KMS-11 (cell line): ENCODE measurements at regions not wholly inside any gene's neighbourhood (a gene's known extent, or its start where the extent isn't known, plus 50 kb on each side); places are given as distances from the start of the nearest gene placed in this dataset.

Experiments
- H2AFZ ChIP-seq: fragments of 200-600 bp; sonication (generic); 2 replicates; pipeline ENCODE4 v1.6.1; 2016; ENCODE audit warnings: antibody characterized with exemption, mixed run types, low read depth
- H3K27ac ChIP-seq: fragments of 200-600 bp; sonication (generic); 2 replicates; pipeline ENCODE4 v1.6.1; 2016; ENCODE audit warnings: mild to moderate bottlenecking, mixed run types
- H3K27me3 ChIP-seq: fragments of 200-600 bp; sonication (generic); 2 replicates; pipeline ENCODE4 v1.6.1; 2017; ENCODE audit warnings: mild to moderate bottlenecking, low read depth, mixed run types, moderate library complexity; ENCODE audit not compliant: insufficient read depth
- H3K36me3 ChIP-seq: fragments of 200-600 bp; sonication (generic); 2 replicates; pipeline ENCODE4 v1.6.1; 2017; ENCODE audit warnings: mild to moderate bottlenecking, mixed run types; ENCODE audit not compliant: insufficient read depth
- H3K4me1 ChIP-seq: fragments of 200-600 bp; sonication (generic); 2 replicates; pipeline ENCODE4 v1.6.1; 2016; ENCODE audit warnings: mild to moderate bottlenecking, low read depth, mixed run types; ENCODE audit not compliant: poor library complexity, severe bottlenecking
- H3K4me2 ChIP-seq: fragments of 200-600 bp; sonication (generic); 2 replicates; pipeline ENCODE4 v1.7.0; 2016; ENCODE audit warnings: mild to moderate bottlenecking, mixed run types
- H3K4me3 ChIP-seq: fragments of 200-600 bp; sonication (generic); IDR thresholded peaks from 2 replicates; pipeline ENCODE4 v1.6.1; 2017; ENCODE audit warnings: low read depth, low read length, mixed read lengths; ENCODE audit not compliant: insufficient read depth
- H3K79me2 ChIP-seq: fragments of 200-600 bp; sonication (generic); 2 replicates; pipeline ENCODE4 v1.6.1; 2016; ENCODE audit warnings: low read depth, mixed run types; ENCODE audit not compliant: insufficient read depth
- H3K9ac ChIP-seq: fragments of 200-600 bp; sonication (generic); 2 replicates; pipeline ENCODE4 v1.6.1; 2016; ENCODE audit warnings: mild to moderate bottlenecking, mixed run types
- H4K20me1 ChIP-seq: fragments of 200-600 bp; sonication (generic); 2 replicates; pipeline ENCODE4 v1.6.1; 2016; ENCODE audit warnings: mild to moderate bottlenecking, mixed run types; ENCODE audit not compliant: insufficient read depth
- TF ChIP-seq, protein P1 (sequence below): fragments of 200-600 bp; sonication (generic); conservative IDR thresholded peaks from 2 replicates; pipeline ENCODE4 v1.6.1; 2017; ENCODE audit warnings: low read depth, mild to moderate bottlenecking, antibody characterized with exemption, low read length, moderate library complexity, mixed read lengths

- Histone ChIP-seq H3K4me1 (no peaks in the 10 kb centered on the region), H3K4me3 (no peak overlapping the region), H4K20me1 (no peaks in the 10 kb centered on the region), H3K27me3 (peaks cover 93% of the 10 kb centered on the region), H3K9ac (no peak overlapping the region), H3K4me2 (no peak overlapping the region), H3K36me3 (no peaks in the 10 kb centered on the region), H2AFZ (no peak overlapping the region), H3K27ac (no peak overlapping the region), H3K79me2 (no peaks in the 10 kb centered on the region)
- TF ChIP-seq, protein P1, sequence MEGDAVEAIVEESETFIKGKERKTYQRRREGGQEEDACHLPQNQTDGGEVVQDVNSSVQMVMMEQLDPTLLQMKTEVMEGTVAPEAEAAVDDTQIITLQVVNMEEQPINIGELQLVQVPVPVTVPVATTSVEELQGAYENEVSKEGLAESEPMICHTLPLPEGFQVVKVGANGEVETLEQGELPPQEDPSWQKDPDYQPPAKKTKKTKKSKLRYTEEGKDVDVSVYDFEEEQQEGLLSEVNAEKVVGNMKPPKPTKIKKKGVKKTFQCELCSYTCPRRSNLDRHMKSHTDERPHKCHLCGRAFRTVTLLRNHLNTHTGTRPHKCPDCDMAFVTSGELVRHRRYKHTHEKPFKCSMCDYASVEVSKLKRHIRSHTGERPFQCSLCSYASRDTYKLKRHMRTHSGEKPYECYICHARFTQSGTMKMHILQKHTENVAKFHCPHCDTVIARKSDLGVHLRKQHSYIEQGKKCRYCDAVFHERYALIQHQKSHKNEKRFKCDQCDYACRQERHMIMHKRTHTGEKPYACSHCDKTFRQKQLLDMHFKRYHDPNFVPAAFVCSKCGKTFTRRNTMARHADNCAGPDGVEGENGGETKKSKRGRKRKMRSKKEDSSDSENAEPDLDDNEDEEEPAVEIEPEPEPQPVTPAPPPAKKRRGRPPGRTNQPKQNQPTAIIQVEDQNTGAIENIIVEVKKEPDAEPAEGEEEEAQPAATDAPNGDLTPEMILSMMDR, result no peak
Observed at GRCh38 chr20:63139837-63140236, 76.1 kb downstream of the YTHDF1 start.

DNA sequence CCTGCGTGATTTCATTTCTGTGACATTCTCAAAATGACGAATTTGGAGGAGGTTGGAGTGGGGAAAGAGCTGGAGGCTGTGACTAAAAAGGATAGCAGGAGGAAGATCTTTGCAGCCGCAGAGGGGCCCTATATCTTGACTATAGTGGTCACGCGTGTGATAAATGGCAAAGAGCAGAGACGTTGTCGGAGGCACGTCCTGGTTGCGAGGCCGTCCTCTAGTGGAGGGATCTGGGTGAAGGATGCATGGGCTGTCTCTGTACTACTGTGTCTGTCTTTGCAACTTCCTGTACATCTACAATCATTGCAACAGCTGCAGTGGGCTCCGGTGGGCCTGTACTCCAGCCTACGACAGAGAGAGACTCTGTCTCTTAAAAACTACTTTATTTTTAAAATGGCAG, 76.6 kb downstream of the YTHDF1 start:
- Histone ChIP-seq H3K4me2 (no peak overlapping the region), H4K20me1 (no peaks in the 10 kb centered on the region), H3K4me1 (no peaks in the 10 kb centered on the region)

DNA sequence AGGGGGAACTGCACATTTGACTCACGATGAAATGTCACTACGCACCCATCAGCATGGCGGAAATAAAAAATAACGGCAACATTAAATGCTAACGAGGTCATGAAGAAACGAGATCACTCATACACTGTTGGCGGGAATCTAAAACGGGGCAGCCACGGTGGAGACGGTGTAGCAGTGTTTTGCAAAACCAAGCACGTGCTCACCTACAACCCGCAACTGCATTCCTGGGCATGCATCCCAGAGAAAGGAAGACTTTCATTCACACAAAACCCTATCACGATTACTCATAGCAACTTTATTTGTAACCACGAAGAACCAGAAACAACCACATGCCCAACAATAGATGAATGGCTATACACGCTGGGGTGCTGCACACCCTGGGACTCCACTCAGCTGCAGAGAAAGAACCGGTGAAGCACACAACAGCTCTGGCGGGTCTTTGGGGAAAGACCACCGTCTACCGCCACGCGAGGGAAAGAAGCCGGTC, 77.0 kb downstream of the YTHDF1 start:
- no peaks in the 10 kb centered on the region for H4K20me1 ChIP-seq
- H3K9ac ChIP-seq, result no peak overlapping the region
- H3K4me1 ChIP-seq, result no peaks in the 10 kb centered on the region
- peaks cover 87% of the 10 kb centered on the region for H3K27me3 ChIP-seq
- TF ChIP-seq, protein P1, result no peak
- H3K36me3 ChIP-seq, result no peaks in the 10 kb centered on the region
- H3K27ac ChIP-seq, result no peak overlapping the region
- H2AFZ ChIP-seq, result no peak overlapping the region
- H3K4me3 ChIP-seq, result no peak overlapping the region
- no peaks in the 10 kb centered on the region for H3K79me2 ChIP-seq
- no peak overlapping the region for H3K4me2 ChIP-seq

More for the DNA sequence above, 76.6 kb downstream of the YTHDF1 start:
- Histone ChIP-seq H3K27ac (no peak overlapping the region), H3K9ac (no peak overlapping the region), H2AFZ (no peak overlapping the region), H3K36me3 (no peaks in the 10 kb centered on the region), H3K4me3 (no peak overlapping the region), H3K27me3 (peaks cover 88% of the 10 kb centered on the region), H3K79me2 (no peaks in the 10 kb centered on the region)
- TF ChIP-seq, protein P1, result no peak

DNA sequence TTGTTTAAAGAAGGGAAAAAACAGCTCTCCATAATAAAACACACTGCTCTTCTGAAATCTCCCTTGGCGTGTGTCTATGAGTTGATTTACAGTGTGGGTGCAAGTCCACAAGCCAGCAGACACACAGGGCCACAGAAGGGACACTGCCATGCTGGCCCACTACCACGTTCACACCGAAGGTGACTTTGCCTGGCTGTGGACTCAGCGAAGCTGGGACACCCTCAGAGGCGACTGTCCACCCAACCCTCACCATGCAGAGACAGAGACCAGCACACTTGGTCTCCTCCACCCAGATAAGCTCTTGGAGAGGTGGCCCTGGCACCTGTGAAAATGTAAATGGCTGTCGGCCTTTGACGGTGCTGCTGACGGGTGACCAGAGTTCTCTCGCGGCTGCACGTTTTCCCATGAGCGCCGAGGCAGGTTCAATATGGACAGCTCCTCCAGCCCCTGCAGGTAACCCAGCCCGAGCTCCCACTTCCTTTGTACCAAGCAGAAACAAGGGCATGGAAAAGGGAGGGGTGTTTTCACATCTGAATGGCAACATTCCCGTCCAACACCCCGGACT, 78.0 kb downstream of the YTHDF1 start:
- no peak overlapping the region for H3K9ac ChIP-seq
- no peak overlapping the region for H3K4me3 ChIP-seq
- H2AFZ ChIP-seq, result no peak overlapping the region
- no peaks in the 10 kb centered on the region for H3K79me2 ChIP-seq
- H3K27me3 ChIP-seq, result peaks cover 87% of the 10 kb centered on the region
- H4K20me1 ChIP-seq, result no peaks in the 10 kb centered on the region
- TF ChIP-seq, protein P1, result no peak
- no peaks in the 10 kb centered on the region for H3K36me3 ChIP-seq
- no peak overlapping the region for H3K4me2 ChIP-seq
- H3K4me1 ChIP-seq, result no peaks in the 10 kb centered on the region
- no peak overlapping the region for H3K27ac ChIP-seq
